ENCODE measurements at regions not wholly inside any gene's neighbourhood (a gene's known extent, or its start where the extent isn't known, plus 50 kb on each side); places are given as distances from the start of the nearest gene placed in this dataset.

- TF ChIP-seq POLR2AphosphoS5 (IDR thresholded peaks at IDR 0.05) (no peak), CTCF (IDR thresholded peaks at IDR 0.05) (no peak)
Measured at GRCh38 chr3:159059395-159059794, 257.5 kb downstream of the MFSD1 start.
